GM21786 (cell line): ENCODE measurements at regions not wholly inside any gene's neighbourhood (a gene's known extent, or its start where the extent isn't known, plus 50 kb on each side); places are given as distances from the start of the nearest gene placed in this dataset.
"Not testable (repeated sequence)": the region's sequence is repeated elsewhere in the genome, so short reads cannot be mapped to it uniquely, and the experiment has no call there.

Source experiments
- ATAC-seq: cut with Tn5 transposase; IDR thresholded peaks from one replicate; pipeline ENCODE4 v1.9.1; 2021; ENCODE audit not compliant: unreplicated experiment

DNA sequence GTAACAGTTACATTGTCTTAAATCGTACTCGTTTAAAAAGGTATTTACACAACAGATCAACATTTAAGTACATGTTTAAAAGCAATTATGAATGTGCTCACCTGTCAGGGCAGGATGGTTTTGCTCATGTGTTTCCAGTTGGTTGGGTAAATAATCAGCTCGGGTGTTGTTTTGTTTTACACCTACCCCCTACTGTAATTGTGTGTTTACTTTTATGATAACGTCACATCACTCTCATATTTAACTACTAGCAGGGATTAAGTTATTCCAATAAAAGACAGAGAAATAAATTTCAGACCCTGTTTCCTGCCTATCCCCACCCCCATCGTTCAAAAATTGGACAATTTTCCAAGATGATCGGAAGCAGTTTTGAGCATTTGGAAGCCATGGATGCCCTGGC lies 390.2 kb downstream of the SEC14L1 start:
- ATAC-seq = no peak

DNA sequence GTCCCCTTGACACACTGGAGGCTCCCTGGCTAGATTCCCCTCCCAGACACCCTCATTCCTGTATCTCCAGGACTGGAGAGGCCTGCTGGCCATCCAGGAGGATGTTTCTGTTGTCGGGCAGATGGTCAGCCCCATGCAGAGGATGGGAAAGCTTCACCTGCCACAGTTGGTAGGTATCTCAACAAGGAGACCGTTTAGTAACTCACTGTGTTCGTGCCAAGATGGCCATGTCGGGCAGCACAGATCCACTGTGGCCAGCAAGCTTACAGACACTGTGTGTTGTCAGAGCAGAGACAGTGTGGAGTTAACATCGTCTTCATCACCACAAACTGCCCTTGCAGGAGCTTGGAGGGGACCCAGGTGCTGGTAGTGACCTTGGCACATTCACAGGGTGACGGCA lies 390.9 kb downstream of the SEC14L1 start:
- ATAC-seq = no peak

DNA sequence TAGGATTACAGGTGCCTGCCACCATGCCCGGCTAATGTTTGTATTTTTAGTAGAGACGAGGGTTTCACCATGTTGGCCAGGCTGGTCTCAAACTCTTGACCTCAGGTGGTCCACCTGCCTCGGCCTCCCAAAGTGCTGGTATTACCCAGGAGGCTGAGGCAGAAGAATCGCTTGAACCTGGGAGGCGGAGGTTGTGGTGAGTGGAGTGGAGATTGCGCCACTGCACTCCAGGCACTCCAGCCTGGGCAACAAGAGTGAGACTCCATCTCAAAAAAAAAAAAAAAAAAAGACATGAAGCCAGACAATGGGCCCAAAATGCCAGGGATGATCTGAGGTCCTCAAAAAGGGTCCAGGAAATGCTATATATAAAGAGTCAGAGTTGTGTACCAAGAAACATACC lies 392.9 kb downstream of the SEC14L1 start:
- ATAC-seq = not testable (repeated sequence)

DNA sequence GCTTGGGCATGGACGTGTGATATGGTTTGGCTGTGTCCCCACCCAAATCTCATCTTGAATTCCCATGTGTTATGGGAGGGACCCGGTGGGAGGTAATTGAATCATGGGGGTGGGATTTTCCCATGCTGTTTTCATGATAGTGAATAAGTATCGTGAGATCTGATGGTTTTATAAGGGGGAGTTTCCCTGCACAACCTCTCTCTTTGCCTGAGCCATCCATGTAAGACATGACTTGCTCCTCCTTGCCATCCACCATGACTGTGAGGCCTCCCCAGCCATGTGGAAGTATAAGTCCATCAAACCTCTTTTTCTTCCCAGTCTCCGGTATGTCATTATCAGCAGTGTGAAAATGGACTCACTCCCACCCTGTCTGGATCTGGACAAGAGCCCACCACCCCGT lies 393.4 kb downstream of the SEC14L1 start:
- ATAC-seq = no peak

- no peak for ATAC-seq
These were observed 394.7 kb downstream of the SEC14L1 start for GRCh38 chr17:77535435-77535834.

GRCh38 chr17:77535892-77536291 lies 395.1 kb downstream of the SEC14L1 start:
- no peak for ATAC-seq

DNA sequence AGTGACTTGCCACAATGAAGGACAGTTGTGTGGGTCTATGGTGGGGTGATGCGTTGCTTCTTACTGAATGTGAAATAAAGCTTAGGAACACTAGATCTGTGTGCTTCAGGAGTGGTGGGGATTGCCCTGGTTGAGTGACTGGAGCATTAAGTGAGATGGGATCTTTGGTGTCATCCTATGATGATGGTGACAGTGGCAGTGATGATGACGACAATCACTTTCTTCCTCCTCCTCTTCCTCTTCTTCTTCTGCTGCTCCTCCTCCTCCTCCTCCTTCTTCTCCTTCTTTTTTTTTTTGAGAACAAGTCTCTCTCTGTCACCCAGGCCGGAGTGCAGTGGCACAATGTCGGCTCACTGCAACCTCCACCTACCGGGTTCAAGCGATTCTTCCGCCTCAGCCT lies 396.8 kb downstream of the SEC14L1 start:
- ATAC-seq = no peak

GRCh38 chr17:77540531-77540930 lies 399.8 kb downstream of the SEC14L1 start:
- ATAC-seq = no peak

GRCh38 chr17:77540975-77541374 lies 400.2 kb downstream of the SEC14L1 start:
- ATAC-seq = no peak

DNA sequence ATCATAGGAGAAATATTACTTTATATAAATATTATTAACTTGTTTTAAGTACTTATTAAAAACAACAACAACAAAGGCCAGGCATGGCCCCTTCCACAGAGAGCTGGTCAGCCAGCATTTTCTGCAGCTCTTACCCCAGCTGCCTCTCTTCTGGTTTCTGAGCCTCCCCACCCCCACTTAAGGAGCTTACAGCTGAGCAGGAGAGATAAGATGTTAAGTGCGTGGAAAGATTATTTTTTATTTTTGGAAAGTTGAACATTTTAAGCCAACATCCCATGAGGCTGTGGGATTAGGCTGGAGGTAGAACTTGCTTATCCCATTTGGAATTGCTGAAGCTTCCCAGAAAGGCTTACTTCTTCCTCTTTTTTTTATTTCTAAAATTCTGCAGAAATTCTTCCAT lies 401.2 kb downstream of the SEC14L1 start:
- ATAC-seq = no peak

DNA sequence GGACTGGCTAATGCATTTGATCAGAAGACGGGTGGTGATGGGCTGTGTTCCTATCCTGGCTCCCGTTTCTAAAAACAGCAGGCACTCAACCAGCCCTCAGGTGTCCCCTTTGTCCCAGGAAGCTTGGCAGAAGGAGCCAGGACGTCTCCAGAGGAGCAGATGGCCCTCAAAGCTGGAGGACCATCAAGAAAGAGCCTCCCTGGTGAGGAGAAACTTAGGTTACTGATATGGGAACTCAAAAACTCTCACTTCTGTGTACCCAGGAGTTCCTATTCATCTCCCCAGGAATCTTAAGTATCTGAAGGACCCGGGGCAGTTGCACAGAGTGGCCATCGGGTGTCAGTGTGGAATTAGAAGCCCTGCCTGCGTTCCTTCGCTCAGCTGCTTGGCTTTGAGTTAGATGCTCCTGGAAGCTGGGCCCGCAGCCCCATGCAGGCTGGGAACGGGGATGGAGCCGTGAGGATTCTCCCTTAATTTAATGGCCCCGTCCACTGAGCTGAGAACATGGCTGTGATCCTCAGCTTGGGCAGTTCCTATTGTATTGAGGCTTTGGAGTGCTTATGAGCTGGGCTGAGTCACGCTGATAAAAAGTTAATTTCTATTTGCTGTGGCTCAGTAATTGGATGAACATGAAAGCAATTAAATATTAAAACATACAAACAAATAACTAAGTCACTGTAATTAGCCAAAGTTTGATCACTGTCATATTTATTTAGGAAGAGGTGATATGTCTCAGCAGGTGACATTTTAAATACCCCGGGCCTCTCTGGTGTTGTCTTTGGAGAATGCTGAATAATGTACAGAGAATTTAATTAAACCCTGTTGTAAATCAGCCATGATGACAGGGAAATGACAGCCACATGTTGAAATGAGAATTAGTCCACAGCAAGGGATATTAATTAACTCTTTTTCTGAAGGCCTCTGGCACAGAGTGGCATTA lies 402.1 kb downstream of the SEC14L1 start:
- ATAC-seq = no peak

DNA sequence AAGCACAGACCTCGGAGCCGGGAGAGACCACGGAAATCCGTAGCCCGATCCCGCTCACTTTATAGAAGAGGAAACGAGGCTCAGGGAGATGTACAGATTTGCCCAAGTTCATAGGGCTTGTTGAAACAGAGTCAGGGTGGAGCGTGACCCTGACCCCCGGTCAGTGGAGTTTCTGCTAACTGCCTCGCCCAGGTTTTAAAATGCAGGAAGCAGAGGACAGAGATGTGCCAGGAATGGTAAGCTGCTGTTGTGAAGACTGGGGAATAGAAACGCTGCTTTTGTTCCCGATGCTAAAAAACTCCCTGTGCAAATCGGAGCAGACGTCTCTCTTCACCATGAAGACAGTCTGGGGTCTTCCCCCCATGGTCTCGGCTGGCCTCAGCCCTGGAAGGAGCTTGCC lies 403.0 kb downstream of the SEC14L1 start:
- ATAC-seq = no peak

DNA sequence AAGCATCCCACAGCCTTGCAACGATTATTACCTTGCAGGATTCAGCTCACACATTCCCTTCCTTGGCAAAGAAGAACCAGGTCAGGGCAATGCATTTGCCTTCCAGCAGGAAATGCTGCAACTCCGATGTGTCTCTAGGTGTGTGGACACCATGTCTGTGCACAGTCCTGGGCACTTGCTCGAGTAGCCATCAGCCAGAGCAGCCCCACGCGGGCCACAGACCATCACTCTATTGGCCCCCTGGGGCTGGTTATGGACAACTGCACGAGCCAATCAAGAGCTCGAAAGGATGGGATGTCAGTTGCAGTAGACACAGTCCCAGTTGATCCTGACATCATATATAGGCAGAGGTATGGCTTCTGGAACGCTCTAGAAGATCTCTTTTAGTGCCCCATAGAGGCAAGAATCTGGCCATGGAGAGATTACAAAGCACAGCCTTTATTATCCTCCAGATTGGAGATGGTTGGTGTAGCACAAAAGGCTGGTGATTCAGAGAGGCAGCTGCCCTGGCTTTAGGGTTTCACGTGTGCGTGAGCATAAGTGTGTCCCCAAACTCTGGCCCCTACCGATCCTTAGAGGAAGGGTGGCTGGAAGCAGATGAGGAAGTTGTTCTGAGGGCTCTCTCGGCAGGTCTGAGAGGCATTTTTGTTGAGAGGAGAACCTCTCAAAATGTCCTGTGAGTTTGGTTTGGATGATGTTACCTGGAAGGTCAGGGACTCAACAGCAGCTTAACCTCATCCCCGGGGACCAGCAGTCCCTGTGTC lies 403.8 kb downstream of the SEC14L1 start:
- no peak for ATAC-seq

- ATAC-seq = no peak
These were observed 406.0 kb downstream of the SEC14L1 start for GRCh38 chr17:77546772-77547241.

DNA sequence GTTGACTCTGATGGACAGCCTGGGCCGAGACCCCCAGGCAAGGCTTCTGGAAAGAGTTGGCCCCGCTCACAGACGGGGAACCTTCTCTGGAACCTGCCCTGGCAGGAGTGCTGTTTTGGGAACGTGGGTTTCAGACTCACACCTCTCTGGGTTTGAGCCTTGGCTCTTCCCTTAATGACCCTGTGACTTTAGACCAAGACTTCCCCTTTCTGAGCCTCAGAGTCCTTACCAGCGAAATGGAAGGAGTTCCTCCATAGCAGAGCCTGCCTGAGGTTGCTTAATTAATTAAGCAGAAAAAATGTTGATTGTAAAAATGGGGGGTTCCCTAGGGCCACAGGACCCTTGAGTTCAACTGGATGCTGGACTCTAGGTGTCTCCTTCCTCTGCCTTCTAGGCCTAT lies 408.2 kb downstream of the SEC14L1 start:
- no peak for ATAC-seq

DNA sequence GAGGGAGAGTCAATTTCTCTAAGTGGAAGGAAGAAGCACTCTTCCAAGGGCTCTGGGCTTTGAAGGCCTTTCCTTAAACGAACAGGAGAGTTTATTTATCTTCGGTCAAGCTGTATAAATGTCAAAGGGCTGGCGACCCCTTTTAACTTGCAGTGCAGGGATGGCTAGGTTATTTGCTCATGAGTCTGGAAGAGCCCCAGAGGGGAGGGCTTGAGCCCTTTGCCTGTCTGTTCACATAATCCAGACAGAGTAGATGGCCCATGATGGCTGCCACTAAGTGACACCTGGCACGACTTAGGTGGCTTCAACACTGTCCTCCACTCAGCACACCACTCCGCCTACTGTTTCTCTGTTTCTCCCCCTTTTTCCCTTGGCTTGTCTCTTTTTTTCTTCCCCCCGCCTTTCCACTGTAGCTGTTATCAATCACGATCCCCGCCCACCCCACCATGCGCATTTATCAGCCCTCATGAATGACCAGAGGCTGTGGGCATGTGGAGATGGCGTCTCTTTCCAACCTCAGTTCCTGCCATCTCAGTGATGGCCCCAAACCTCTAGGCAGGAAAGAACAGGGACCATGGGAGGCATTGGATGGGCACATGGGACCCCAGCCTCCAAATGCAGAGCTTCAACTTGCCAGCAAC lies 408.7 kb upstream of the TNRC6C start:
- no peak for ATAC-seq

- no peak for ATAC-seq
These were observed 404.9 kb upstream of the TNRC6C start for GRCh38 chr17:77553459-77554066.

DNA sequence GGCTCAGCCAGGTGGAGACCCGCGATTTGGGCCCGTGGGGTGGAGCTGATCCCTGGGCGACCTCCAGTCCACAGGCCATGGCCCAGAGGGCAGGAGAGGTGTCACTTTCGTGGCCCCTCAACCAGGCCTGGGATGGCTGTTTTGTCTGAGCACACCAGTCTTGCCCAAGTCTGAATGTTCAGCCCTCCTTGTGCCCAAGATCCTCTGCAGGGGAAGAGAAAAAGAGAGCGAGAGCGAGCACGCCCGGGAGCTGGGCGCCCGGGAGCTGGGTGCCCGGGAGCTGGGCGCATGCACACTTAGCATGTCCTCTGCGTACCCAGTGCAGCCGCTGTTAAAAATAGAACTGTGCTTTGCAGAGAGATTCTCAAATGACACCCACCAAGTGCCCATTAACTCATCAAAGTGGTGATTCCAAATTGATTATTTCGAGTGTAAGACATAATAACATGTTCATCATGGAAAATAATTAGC lies 403.3 kb upstream of the TNRC6C start:
- no peak for ATAC-seq

- no peak for ATAC-seq
These were observed 402.7 kb upstream of the TNRC6C start for GRCh38 chr17:77555741-77556291.

GRCh38 chr17:77556383-77557061 lies 402.0 kb upstream of the TNRC6C start:
- no peak for ATAC-seq
